Stimulated activated CD8-positive, alpha-beta memory T cell treated with anti-CD3 and anti-CD28 coated beads, Interleukin-4, amount 100 ng/mL, for 48 hours (primary cell): ENCODE measurements at regions not wholly inside any gene's neighbourhood (a gene's known extent, or its start where the extent isn't known, plus 50 kb on each side); places are given as distances from the start of the nearest gene placed in this dataset.

Experiments used
- DNase-seq: peaks from one replicate; pipeline ENCODE4 v3.0.0-alpha.2; 2020

GRCh38 chr3:59578129-59578528 is 528.3 kb upstream of the CFAP20DC start:
- no peak for DNase-seq

GRCh38 chr3:59576606-59577005 is 526.8 kb upstream of the CFAP20DC start:
- no peak for DNase-seq

- DNase-seq: peak; percentile 95
Observed at GRCh38 chr3:59575113-59576001, 525.5 kb upstream of the CFAP20DC start.

- DNase-seq: no peak
Observed at GRCh38 chr3:59573911-59574310, 524.1 kb upstream of the CFAP20DC start.

- DNase-seq: no peak
Observed at GRCh38 chr3:59572106-59572505, 522.3 kb upstream of the CFAP20DC start.

- DNase-seq: no peak
Observed at GRCh38 chr3:59570806-59571205, 521.0 kb upstream of the CFAP20DC start.

GRCh38 chr3:59567661-59568060 is 517.8 kb upstream of the CFAP20DC start:
- no peak for DNase-seq

- DNase-seq: no peak
Observed at GRCh38 chr3:59566481-59566975, 516.7 kb upstream of the CFAP20DC start.

- no peak for DNase-seq
Observed at GRCh38 chr3:59565125-59565524, 515.3 kb upstream of the CFAP20DC start.

GRCh38 chr3:59563966-59564365 is 514.1 kb upstream of the CFAP20DC start:
- DNase-seq: no peak

GRCh38 chr3:59563072-59563605 is 513.3 kb upstream of the CFAP20DC start:
- DNase-seq: no peak

GRCh38 chr3:59559721-59560435 is 510.1 kb upstream of the CFAP20DC start:
- peak; percentile 41 for DNase-seq

- DNase-seq: no peak
Observed at GRCh38 chr3:59558906-59559720, 509.3 kb upstream of the CFAP20DC start.

- DNase-seq: no peak
Observed at GRCh38 chr3:59555593-59556315, 505.9 kb upstream of the CFAP20DC start.

GRCh38 chr3:59553076-59553475 is 503.3 kb upstream of the CFAP20DC start:
- DNase-seq: no peak

- no peak for DNase-seq
Observed at GRCh38 chr3:59551834-59552233, 502.0 kb upstream of the CFAP20DC start.

GRCh38 chr3:59549962-59550361 is 500.1 kb upstream of the CFAP20DC start:
- no peak for DNase-seq

GRCh38 chr3:59547874-59548273 is 498.0 kb upstream of the CFAP20DC start:
- no peak for DNase-seq

GRCh38 chr3:59546522-59546921 is 496.7 kb upstream of the CFAP20DC start:
- no peak for DNase-seq

GRCh38 chr3:59545374-59545773 is 495.5 kb upstream of the CFAP20DC start:
- DNase-seq: no peak

GRCh38 chr3:59542276-59542675 is 492.5 kb upstream of the CFAP20DC start:
- no peak for DNase-seq

- DNase-seq: no peak
Observed at GRCh38 chr3:59540696-59541095, 490.9 kb upstream of the CFAP20DC start.
